HepG2 (cell line): ENCODE measurements at regions not wholly inside any gene's neighbourhood (a gene's known extent, or its start where the extent isn't known, plus 50 kb on each side); places are given as distances from the start of the nearest gene placed in this dataset.

Experiments
- ATAC-seq: fragments of 200-7000 bp; cut with Tn5 transposase; 3 replicates; pipeline ENCODE4 v1.9.1; 2020; ENCODE audit warnings: mild to moderate bottlenecking, moderate library complexity
- BruUV-seq: library from RNA; stranded (reverse); fragments of 400-500 nt; replicated peaks from 2 replicates; lab custom pipeline; 2021; lab: Mats Ljungman, UMichigan
- CTCF ChIA-PET: fragments of 300-600 bp; formaldehyde crosslinking; extraction: SDS; loops from one replicate; lab custom pipeline; 2021; ENCODE audit warnings: low total read pairs, inconsistent platforms, low intra/inter-chr PET ratio; lab: Yijun Ruan, JAX
- POLR2A ChIA-PET: fragments of 350-600 bp; sonication (Branson Sonifier 250); formaldehyde crosslinking; loops from one replicate; lab custom pipeline; 2020; ENCODE audit warnings: antibody characterized with exemption, inconsistent platforms; lab: Yijun Ruan, JAX
- DNase-seq: peaks from one replicate; pipeline ENCODE4 v3.0.0-alpha.2; 2015; ENCODE audit warnings: low spot score
- FAIRE-seq: peaks from 3 replicates; lab custom pipeline; 2011; peaks lifted over from hg19 to GRCh38; lab: Jason Lieb, UNC
- H2AFZ ChIP-seq: one replicate; pipeline ENCODE4 v1.6.1; 2011; ENCODE audit warnings: low read length, inconsistent platforms
- H3K27ac ChIP-seq: fragments of 300-600 bp; 3 replicates; pipeline ENCODE4 v1.8.0; 2011; ENCODE audit warnings: mixed run types, mild to moderate bottlenecking, mixed read lengths, low read length, inconsistent platforms; ENCODE audit not compliant: insufficient read depth; ENCODE audit errors: extremely low read length
- H3K27me3 ChIP-seq, 2 experiments: fragments of 200-600 bp in 1 of 2; 2 replicates in 1 of 2; 3 replicates in 1 of 2; pipeline versions ENCODE4 v1.6.0 to v1.8.0; 2011; ENCODE audit warnings: low read length in 2 of 2, mild to moderate bottlenecking in 2 of 2, moderate library complexity in 2 of 2, inconsistent platforms in 1 of 2; ENCODE audit not compliant: insufficient read depth in 2 of 2, control insufficient read depth in 1 of 2
- H3K36me3 ChIP-seq, 2 experiments: fragments of 200-600 bp in 1 of 2; replicated peaks in 1 of 2; 2 replicates in 1 of 2; 3 replicates in 1 of 2; pipeline versions ENCODE4 v1.5.1 to v1.8.0; 2011; ENCODE audit warnings: low read length in 2 of 2, inconsistent platforms in 1 of 2; ENCODE audit not compliant: insufficient read depth in 2 of 2, control insufficient read depth in 1 of 2
- H3K4me1 ChIP-seq: 2 replicates; pipeline ENCODE4 v1.5.1; 2012; ENCODE audit warnings: low read length, inconsistent platforms; ENCODE audit not compliant: insufficient read depth
- H3K4me2 ChIP-seq: 2 replicates; pipeline ENCODE4 v1.6.0; 2011; ENCODE audit warnings: low read depth, low read length, inconsistent platforms
- H3K4me3 ChIP-seq, 3 experiments: fragments of 200-600 bp in 1 of 3; sonication (generic), shearing (Covaris generic) in 1 of 3; replicated peaks in 1 of 3; 2 replicates each; pipeline ENCODE4 v1.5.1; 2011 to 2016; ENCODE audit warnings: low read length in 3 of 3, inconsistent platforms in 2 of 3, low read depth in 2 of 3, mild to moderate bottlenecking in 2 of 3, control low read depth in 1 of 3, mixed read lengths in 1 of 3; ENCODE audit not compliant: insufficient read depth in 1 of 3
- H3K79me2 ChIP-seq: one replicate; pipeline ENCODE4 v1.6.1; 2011; ENCODE audit warnings: low read length, inconsistent platforms; ENCODE audit not compliant: insufficient read depth
- H3K9ac ChIP-seq: 2 replicates; pipeline ENCODE4 v1.6.0; 2011; ENCODE audit warnings: mild to moderate bottlenecking, low read depth, low read length, inconsistent platforms; ENCODE audit not compliant: insufficient read depth
- H3K9me3 ChIP-seq: 2 replicates; pipeline ENCODE4 v1.5.1; 2012; ENCODE audit warnings: mild to moderate bottlenecking, low read length
- H4K20me1 ChIP-seq: 2 replicates; pipeline ENCODE4 v1.6.0; 2011; ENCODE audit warnings: inconsistent platforms, mild to moderate bottlenecking, low read length, moderate library complexity; ENCODE audit not compliant: insufficient read depth
- ARID2 ChIP-seq: sonication (generic); formaldehyde crosslinking; IDR thresholded peaks from 2 replicates; pipeline ENCODE4 v1.8.1; 2022; ENCODE audit warnings: mild to moderate bottlenecking, missing genetic modification reagents, borderline replicate concordance
- ATF1 ChIP-seq: IDR thresholded peaks from 2 replicates; pipeline ENCODE4 v1.6.1; 2016; ENCODE audit warnings: mild to moderate bottlenecking, control low read depth
- CBX5 ChIP-seq: sonication (generic); formaldehyde crosslinking; IDR thresholded peaks from 2 replicates; pipeline ENCODE4 v1.4.0; 2020; ENCODE audit warnings: missing genetic modification reagents, borderline replicate concordance
- FOXK1 ChIP-seq: sonication (generic); formaldehyde crosslinking; IDR thresholded peaks from 2 replicates; pipeline ENCODE4 v1.4.0; 2020; ENCODE audit warnings: low read depth, missing genetic modification reagents, borderline replicate concordance
- KDM6A ChIP-seq: IDR thresholded peaks from 2 replicates; pipeline ENCODE4 v1.6.1; 2016; ENCODE audit warnings: low read depth
- MTF2 ChIP-seq: sonication (generic); formaldehyde crosslinking; IDR thresholded peaks from 2 replicates; pipeline ENCODE4 v1.5.0; 2020; ENCODE audit warnings: missing genetic modification reagents, borderline replicate concordance
- POLR2AphosphoS2 ChIP-seq: IDR thresholded peaks from 2 replicates; pipeline ENCODE4 v1.6.1; 2011; ENCODE audit warnings: low read depth, low read length, improper control_type of control experiment
- SRSF9 ChIP-seq: fragments of 200-400 bp; formaldehyde crosslinking; IDR thresholded peaks from 2 replicates; pipeline ENCODE4 v1.6.1; 2018; ENCODE audit warnings: borderline replicate concordance, mild to moderate bottlenecking, low read depth, low read length; ENCODE audit not compliant: insufficient read depth, poor library complexity, severe bottlenecking
- TBX2 ChIP-seq: sonication (generic); formaldehyde crosslinking; IDR thresholded peaks from 2 replicates; pipeline ENCODE4 v1.5.0; 2020; ENCODE audit warnings: missing genetic modification reagents, mild to moderate bottlenecking, borderline replicate concordance
- ZKSCAN5 ChIP-seq: sonication (generic); formaldehyde crosslinking; IDR thresholded peaks from 2 replicates; pipeline ENCODE4 v1.5.1; 2020; ENCODE audit warnings: mild to moderate bottlenecking, missing genetic modification reagents
- ZNF232 ChIP-seq: sonication (generic); formaldehyde crosslinking; IDR thresholded peaks from 2 replicates; pipeline ENCODE4 v1.4.0; 2020; ENCODE audit warnings: missing genetic modification reagents, borderline replicate concordance
- ZNF317 ChIP-seq: sonication (generic); formaldehyde crosslinking; IDR thresholded peaks from 2 replicates; pipeline ENCODE4 v1.5.0; 2020; ENCODE audit warnings: mild to moderate bottlenecking, missing genetic modification reagents
- ZNF430 ChIP-seq: sonication (generic); formaldehyde crosslinking; IDR thresholded peaks from 2 replicates; pipeline ENCODE4 v1.9.0; 2021; ENCODE audit warnings: mild to moderate bottlenecking, missing genetic modification reagents
- ZNF530 ChIP-seq: sonication (generic); formaldehyde crosslinking; IDR thresholded peaks from 2 replicates; pipeline ENCODE4 v1.5.0; 2020; ENCODE audit warnings: low read depth, mild to moderate bottlenecking, missing genetic modification reagents
- ZNF75D ChIP-seq: sonication (generic); formaldehyde crosslinking; IDR thresholded peaks from 2 replicates; pipeline ENCODE4 v1.8.1; 2023; ENCODE audit warnings: missing genetic modification reagents, mild to moderate bottlenecking, borderline replicate concordance
- whole genome bisulfite sequencing: methylation state at CpG from one replicate; pipeline ENCODE4 v1.1.6; 2017; ENCODE audit warnings: low lambda C conversion rate; 5-methylcytosine and 5-hydroxymethylcytosine counted together
- in situ Hi-C: cut with HindIII; loops from 2 replicates; pipeline ENCODE4 v1.10.0; 2017; ENCODE audit warnings: low pct_unique_long_range_greater_than_20kb; ENCODE audit not compliant: extremely low pct_ligation_motif_present
- intact Hi-C: fragments of 100-400 bp; cut with micrococcal nuclease; formaldehyde crosslinking; loops from one replicate; pipeline ENCODE4 v1.10.0; 2022; ENCODE audit not compliant: unreplicated experiment
- TF ChIP-seq, protein P1 (sequence below): sonication (generic); formaldehyde crosslinking; IDR thresholded peaks from 2 replicates; pipeline ENCODE4 v1.8.1; 2023; ENCODE audit warnings: mild to moderate bottlenecking, missing genetic modification reagents, borderline replicate concordance
- TF ChIP-seq, protein P2 (sequence below): sonication (generic); formaldehyde crosslinking; IDR thresholded peaks from 2 replicates; pipeline ENCODE4 v1.4.0; 2020; ENCODE audit warnings: mild to moderate bottlenecking, missing genetic modification reagents, borderline replicate concordance

DNA sequence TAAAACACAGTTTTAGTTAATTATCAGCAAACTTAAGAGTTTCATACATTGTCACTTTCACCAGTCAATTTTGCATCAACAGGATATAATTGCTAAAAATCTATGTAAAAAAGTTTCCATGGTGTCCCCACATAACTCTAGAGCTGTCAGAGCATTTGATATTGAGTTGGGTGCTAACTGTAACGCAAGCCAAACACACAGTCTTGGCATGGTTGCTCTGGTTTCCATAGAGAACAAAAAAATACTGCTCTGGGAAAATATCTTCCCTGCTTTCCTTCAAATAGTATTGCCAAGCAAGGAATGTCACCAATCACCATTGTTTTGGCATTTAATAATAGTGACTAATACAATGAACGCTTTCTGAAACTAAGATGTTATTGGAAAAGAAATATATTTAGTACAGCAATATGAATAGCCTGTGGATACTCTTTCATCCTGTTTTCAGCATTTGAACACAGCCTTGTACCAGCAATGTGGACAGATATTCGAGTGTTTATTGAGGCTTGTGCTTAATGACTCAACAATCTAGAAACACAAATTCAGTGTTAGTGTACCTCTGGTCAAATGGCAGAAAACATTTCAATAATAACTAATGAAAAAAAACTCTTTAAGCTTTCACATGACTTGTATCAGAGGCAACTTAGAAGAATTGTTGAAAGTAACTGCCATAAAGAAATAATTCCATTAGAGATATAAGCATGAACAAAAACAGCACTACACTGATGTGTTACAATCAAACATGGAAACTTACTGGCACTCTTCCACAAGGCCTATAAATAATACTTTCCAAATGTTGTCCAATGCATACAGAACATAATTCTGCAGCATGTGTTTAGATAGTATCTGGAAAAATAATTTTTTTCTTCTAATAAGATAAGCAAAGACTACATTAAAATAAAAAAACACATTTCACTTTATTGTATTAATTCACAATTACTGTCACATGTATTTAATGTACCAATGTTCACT, 1469.5 kb upstream of the CELF2 start:
- no peaks in the 10 kb centered on the region for H3K27me3 ChIP-seq
- no peak for ATAC-seq

DNA sequence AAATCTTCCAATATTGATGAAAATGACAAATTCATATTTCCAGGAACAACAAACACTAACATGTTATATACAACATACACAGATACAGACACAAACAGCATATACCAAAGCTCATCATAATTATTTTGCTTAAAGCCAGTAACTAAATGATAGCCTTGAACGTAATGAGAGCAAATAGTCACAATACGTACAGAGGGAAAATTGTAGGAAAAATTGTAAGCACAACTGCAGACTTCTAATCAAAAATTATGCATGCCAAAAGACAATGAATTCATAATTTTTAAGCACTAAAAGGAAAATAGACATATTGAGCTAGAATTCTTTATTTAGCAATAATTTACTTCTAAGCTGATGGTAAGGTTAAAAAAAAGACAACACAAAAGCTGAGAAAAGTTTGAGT, 1466.9 kb upstream of the CELF2 start:
- no peak for TF ChIP-seq POLR2AphosphoS2
- TF ChIP-seq, protein P1, sequence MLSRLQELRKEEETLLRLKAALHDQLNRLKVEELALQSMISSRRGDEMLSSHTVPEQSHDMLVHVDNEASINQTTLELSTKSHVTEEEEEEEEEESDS (CRISPR knock-in tag): no peak
- no peak for TF ChIP-seq MTF2
- 0 out of 2 replicates have a peak, but pooled peaks have one; percentile 61 for TF ChIP-seq ZNF317
- no peak for TF ChIP-seq ZNF232 (CRISPR knock-in tag)
- TF ChIP-seq, protein P2, sequence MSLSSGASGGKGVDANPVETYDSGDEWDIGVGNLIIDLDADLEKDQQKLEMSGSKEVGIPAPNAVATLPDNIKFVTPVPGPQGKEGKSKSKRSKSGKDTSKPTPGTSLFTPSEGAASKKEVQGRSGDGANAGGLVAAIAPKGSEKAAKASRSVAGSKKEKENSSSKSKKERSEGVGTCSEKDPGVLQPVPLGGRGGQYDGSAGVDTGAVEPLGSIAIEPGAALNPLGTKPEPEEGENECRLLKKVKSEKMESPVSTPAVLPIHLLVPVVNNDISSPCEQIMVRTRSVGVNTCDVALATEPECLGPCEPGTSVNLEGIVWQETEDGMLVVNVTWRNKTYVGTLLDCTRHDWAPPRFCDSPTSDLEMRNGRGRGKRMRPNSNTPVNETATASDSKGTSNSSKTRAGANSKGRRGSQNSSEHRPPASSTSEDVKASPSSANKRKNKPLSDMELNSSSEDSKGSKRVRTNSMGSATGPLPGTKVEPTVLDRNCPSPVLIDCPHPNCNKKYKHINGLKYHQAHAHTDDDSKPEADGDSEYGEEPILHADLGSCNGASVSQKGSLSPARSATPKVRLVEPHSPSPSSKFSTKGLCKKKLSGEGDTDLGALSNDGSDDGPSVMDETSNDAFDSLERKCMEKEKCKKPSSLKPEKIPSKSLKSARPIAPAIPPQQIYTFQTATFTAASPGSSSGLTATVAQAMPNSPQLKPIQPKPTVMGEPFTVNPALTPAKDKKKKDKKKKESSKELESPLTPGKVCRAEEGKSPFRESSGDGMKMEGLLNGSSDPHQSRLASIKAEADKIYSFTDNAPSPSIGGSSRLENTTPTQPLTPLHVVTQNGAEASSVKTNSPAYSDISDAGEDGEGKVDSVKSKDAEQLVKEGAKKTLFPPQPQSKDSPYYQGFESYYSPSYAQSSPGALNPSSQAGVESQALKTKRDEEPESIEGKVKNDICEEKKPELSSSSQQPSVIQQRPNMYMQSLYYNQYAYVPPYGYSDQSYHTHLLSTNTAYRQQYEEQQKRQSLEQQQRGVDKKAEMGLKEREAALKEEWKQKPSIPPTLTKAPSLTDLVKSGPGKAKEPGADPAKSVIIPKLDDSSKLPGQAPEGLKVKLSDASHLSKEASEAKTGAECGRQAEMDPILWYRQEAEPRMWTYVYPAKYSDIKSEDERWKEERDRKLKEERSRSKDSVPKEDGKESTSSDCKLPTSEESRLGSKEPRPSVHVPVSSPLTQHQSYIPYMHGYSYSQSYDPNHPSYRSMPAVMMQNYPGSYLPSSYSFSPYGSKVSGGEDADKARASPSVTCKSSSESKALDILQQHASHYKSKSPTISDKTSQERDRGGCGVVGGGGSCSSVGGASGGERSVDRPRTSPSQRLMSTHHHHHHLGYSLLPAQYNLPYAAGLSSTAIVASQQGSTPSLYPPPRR (CRISPR knock-in tag): no peak
- TF ChIP-seq ATF1: no peak
- no peak for TF ChIP-seq KDM6A (CRISPR knock-in tag)
- Histone ChIP-seq H2AFZ (no peak overlapping the region), H3K36me3 (no peaks in the 10 kb centered on the region), H3K9ac (no peak overlapping the region), H3K27me3 (no peaks in the 10 kb centered on the region), H3K79me2 (no peaks in the 10 kb centered on the region), H4K20me1 (no peaks in the 10 kb centered on the region), H3K4me3 (no peak overlapping the region), H3K27ac (no peak overlapping the region), H3K9me3 (peaks cover 72% of the 10 kb centered on the region), H3K4me1 (no peaks in the 10 kb centered on the region), H3K4me2 (no peak overlapping the region)
- CTCF ChIA-PET: no interaction called here
- no TSS peak for BruUV-seq
- DNase-seq (no peak), ATAC-seq (no peak), FAIRE-seq (no peak)
- POLR2A ChIA-PET: no interaction called here
- in situ Hi-C loops (no loop called here), intact Hi-C loops (no loop called here)
- WGBS: 18% methylated on average over 2 of the region's 2 CpGs

More for the DNA sequence above, 1469.5 kb upstream of the CELF2 start:
- Histone ChIP-seq H3K9me3 (peaks cover 82% of the 10 kb centered on the region), H3K27ac (no peak overlapping the region), H4K20me1 (no peaks in the 10 kb centered on the region), H3K4me3 (no peak overlapping the region), H3K4me2 (no peak overlapping the region), H3K9ac (no peak overlapping the region), H2AFZ (no peak overlapping the region), H3K36me3 (no peaks in the 10 kb centered on the region), H3K4me1 (no peaks in the 10 kb centered on the region), H3K79me2 (no peaks in the 10 kb centered on the region)
- in situ Hi-C loops: no loop called here
- no peak for FAIRE-seq
- TF ChIP-seq ZNF530 (no peak), TBX2 (CRISPR knock-in tag) (no peak), SRSF9 (no peak), ARID2 (CRISPR knock-in tag) (no peak), ZNF430 (no peak), FOXK1 (CRISPR knock-in tag) (no peak), ZKSCAN5 (CRISPR knock-in tag) (no peak), ZNF75D (CRISPR knock-in tag) (no peak), CBX5 (CRISPR knock-in tag) (no peak), ZNF317 (no peak)
- no peak for DNase-seq
- intact Hi-C loops: no loop called here
- POLR2A ChIA-PET: no interaction called here
- no TSS peak for BruUV-seq
- CTCF ChIA-PET: no interaction called here
- WGBS: 0% methylated on average over 3 of the region's 3 CpGs
